ENCODE measurements at regions not wholly inside any gene's neighbourhood (a gene's known extent, or its start where the extent isn't known, plus 50 kb on each side); places are given as distances from the start of the nearest gene placed in this dataset.

DNA sequence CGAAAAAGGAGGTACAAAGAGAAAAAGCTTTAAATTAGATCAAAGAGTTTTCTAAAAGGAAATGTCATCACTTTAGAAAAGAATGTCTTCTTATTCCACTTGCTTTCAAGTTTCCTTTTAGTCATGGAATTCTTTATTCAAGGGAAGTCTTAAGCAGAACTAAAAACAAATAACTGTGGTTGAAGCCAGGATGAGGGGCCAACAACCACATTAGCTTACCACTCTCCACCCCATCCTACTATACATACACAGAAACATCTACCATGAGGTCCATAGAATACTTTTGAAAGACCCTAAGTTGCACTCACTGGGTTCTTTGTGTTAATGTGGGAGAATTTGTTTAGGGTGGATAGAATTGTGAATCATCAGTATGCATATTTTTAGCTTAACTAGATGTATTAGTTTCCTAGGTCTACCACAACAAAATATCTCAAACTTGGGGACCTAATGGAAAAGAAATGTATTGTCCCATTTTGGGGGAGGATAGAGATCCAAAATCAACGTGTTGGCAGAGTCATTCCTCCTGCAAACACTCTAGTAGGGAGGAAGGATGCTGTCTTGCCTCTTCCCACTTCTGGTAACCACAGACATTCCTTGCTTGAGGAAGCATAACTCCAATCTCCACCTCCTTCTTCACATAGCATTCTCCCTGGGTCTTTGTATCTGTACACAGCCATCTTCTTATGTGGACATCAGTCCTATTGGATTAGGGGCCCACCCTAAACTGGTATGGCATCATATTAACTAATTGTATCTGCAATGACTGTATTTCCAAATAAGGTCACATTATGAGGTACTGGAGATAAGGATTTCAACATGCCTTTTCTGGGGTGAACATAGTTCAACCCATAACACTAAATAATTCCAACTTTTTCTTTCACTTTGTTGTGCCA is 239.4 kb downstream of the LURAP1L start:
- H3K36me3 ChIP-seq (ENCODE audit: control insufficient read depth in 2 of 3, insufficient read depth in 3 of 3, low read length in 3 of 3), result no peaks in the 10 kb centered on the region
- no peaks in the 10 kb centered on the region for H3K27me3 ChIP-seq (ENCODE audit: control insufficient read depth in 2 of 2, insufficient read depth in 2 of 2, low read length in 2 of 2)
- no peak for DNase-seq
- H3K27ac ChIP-seq (ENCODE audit: low read depth, low read length), result no peak overlapping the region
- ChIA-PET CTCF (no interaction called here), POLR2A (no interaction called here)
- H3K4me3 Mint-ChIP-seq, result no peak overlapping the region
- intact Hi-C loops (cut with micrococcal nuclease), result no loop called here
- no peaks in the 10 kb centered on the region for H3K9me3 ChIP-seq (ENCODE audit: control insufficient read depth in 2 of 3, low read length in 3 of 3)
- no peaks in the 10 kb centered on the region for H3K27me3 Mint-ChIP-seq
- no peaks in the 10 kb centered on the region for H3K36me3 Mint-ChIP-seq
- no peaks in the 10 kb centered on the region for H3K4me1 ChIP-seq (ENCODE audit: control insufficient read depth in 2 of 2, insufficient read depth in 2 of 2, low read length in 2 of 2)
- H3K4me1 Mint-ChIP-seq, result no peaks in the 10 kb centered on the region
- no peak for ATAC-seq
- H3K27ac Mint-ChIP-seq, result no peak overlapping the region
- no peak overlapping the region for H3K4me3 ChIP-seq (ENCODE audit: low read length)
- H3K9me3 Mint-ChIP-seq, result peaks cover 0 to 29% (median 3%) of the 10 kb centered on the region in 11 donors

DNA sequence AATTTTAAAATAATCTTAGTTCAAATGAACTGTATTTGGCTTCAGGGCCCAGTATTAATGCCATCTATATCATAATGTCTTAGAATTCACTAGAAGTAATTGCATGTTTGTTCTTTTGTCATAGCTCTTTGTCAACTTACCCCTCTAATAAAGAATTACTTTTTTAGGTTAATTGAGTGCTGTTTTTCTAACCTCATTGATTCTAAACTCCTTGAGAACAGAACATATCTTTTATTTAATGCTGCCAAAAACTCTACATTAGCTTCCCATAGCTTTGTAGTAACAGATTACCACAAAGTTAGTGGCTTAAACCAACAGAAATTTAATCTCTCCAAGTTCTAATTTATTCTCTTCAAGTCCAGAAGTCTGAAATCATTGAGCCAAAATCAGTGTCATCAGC is 242.4 kb downstream of the LURAP1L start:
- no peaks in the 10 kb centered on the region for H3K36me3 Mint-ChIP-seq
- peaks cover 0 to 22% (median 2%) of the 10 kb centered on the region in 11 donors for H3K9me3 Mint-ChIP-seq
- Histone ChIP-seq H3K9me3 (ENCODE audit: control insufficient read depth in 2 of 3, low read length in 3 of 3) (no peaks in the 10 kb centered on the region), H3K4me3 (ENCODE audit: low read length) (no peak overlapping the region), H3K27ac (ENCODE audit: low read depth, low read length) (no peak overlapping the region), H3K4me1 (ENCODE audit: control insufficient read depth in 2 of 2, insufficient read depth in 2 of 2, low read length in 2 of 2) (no peaks in the 10 kb centered on the region), H3K36me3 (ENCODE audit: control insufficient read depth in 2 of 3, insufficient read depth in 3 of 3, low read length in 3 of 3) (no peaks in the 10 kb centered on the region), H3K27me3 (ENCODE audit: control insufficient read depth in 2 of 2, insufficient read depth in 2 of 2, low read length in 2 of 2) (no peaks in the 10 kb centered on the region)
- POLR2A ChIA-PET, result no interaction called here
- DNase-seq, result no peak
- intact Hi-C loops (cut with micrococcal nuclease), result no loop called here
- H3K4me3 Mint-ChIP-seq, result no peak overlapping the region
- H3K27me3 Mint-ChIP-seq, result no peaks in the 10 kb centered on the region
- H3K27ac Mint-ChIP-seq, result no peak overlapping the region
- ATAC-seq, result no peak
- H3K4me1 Mint-ChIP-seq, result no peaks in the 10 kb centered on the region
- CTCF ChIA-PET, result no interaction called here

DNA sequence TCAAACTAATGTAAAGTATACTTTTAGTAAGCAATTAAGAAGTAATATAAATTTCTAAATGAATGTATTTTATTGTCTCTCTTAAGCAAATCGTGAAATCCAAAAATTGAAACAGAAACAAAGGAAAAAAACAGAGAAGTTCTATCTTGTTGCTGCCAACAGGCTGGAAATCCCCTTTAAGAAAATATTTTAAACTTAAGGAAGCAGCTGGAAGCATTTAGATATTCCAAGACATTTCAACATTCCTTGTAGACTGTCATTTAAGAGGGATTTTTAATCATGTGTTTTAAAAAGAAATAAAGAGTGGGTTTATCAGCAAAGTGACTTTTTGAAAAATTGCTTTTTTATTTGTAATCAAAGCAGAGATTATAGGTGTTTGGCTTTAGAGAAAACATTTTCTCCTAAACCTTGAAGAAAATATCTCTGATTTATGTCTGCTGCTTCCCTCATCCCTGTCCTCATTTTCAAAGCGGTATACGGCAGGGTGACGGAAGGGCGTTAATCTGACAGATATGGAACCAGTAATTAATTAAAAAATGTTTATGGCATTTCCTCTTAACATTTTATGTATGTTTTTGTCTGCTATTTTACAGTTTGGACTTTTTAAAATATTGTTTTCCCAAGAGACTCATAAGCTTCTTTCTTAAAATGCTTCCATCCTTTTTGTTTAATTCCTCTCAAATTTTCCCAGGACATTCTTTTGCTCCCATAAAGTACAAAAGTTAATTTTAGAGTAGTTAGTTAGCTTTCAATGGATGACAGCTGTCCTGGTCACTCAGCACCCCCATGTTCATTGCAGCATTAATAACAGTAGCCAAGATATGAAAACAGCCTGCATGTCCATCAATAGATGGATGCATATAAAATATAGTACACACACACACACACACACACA is 245.6 kb downstream of the LURAP1L start:
- CTCF ChIA-PET, result no interaction called here

DNA sequence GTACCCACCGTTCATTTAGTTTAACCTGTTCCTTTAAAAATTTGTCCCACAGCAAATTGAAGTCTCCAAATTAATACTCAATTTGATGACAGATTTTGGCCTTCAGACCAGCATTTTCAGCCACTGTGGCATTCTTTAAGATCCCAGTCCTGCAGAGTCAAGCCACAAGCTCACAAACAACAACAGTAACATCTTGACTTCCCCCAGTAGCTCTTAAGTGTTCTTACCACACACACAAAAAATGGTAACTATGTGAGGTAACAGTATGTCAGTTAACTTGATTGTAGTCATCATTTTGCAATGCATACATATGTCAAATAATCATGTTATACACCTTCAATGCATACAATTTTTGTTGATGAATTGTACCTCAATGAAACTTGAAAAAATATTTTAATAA is 247.9 kb downstream of the LURAP1L start:
- Mint-ChIP-seq H3K4me1 (no peaks in the 10 kb centered on the region), H3K4me3 (no peak overlapping the region), H3K36me3 (no peaks in the 10 kb centered on the region), H3K9me3 (peaks cover 0 to 39% (median 9%) of the 10 kb centered on the region in 11 donors), H3K27ac (no peak overlapping the region), H3K27me3 (no peaks in the 10 kb centered on the region)
- H3K27me3 ChIP-seq (ENCODE audit: control insufficient read depth in 2 of 2, insufficient read depth in 2 of 2, low read length in 2 of 2), result no peaks in the 10 kb centered on the region
- H3K36me3 ChIP-seq (ENCODE audit: control insufficient read depth in 2 of 3, insufficient read depth in 3 of 3, low read length in 3 of 3), result no peaks in the 10 kb centered on the region
- H3K27ac ChIP-seq (ENCODE audit: low read depth, low read length), result no peak overlapping the region
- ATAC-seq (no peak), DNase-seq (no peak)
- ChIA-PET POLR2A (no interaction called here), CTCF (no interaction called here)
- H3K4me3 ChIP-seq (ENCODE audit: low read length), result no peak overlapping the region
- H3K9me3 ChIP-seq (ENCODE audit: control insufficient read depth in 2 of 3, low read length in 3 of 3), result no peaks in the 10 kb centered on the region
- intact Hi-C loops (cut with micrococcal nuclease), result no loop called here
- no peaks in the 10 kb centered on the region for H3K4me1 ChIP-seq (ENCODE audit: control insufficient read depth in 2 of 2, insufficient read depth in 2 of 2, low read length in 2 of 2)

More for the DNA sequence above, 245.6 kb downstream of the LURAP1L start:
- intact Hi-C loops (cut with micrococcal nuclease), result no loop called here
- Histone ChIP-seq H3K4me3 (ENCODE audit: low read length) (no peak overlapping the region), H3K27ac (ENCODE audit: low read depth, low read length) (no peak overlapping the region), H3K4me1 (ENCODE audit: control insufficient read depth in 2 of 2, insufficient read depth in 2 of 2, low read length in 2 of 2) (no peaks in the 10 kb centered on the region), H3K27me3 (ENCODE audit: control insufficient read depth in 2 of 2, insufficient read depth in 2 of 2, low read length in 2 of 2) (no peaks in the 10 kb centered on the region), H3K9me3 (ENCODE audit: control insufficient read depth in 2 of 3, low read length in 3 of 3) (no peaks in the 10 kb centered on the region), H3K36me3 (ENCODE audit: control insufficient read depth in 2 of 3, insufficient read depth in 3 of 3, low read length in 3 of 3) (no peaks in the 10 kb centered on the region)
- Mint-ChIP-seq H3K4me1 (no peaks in the 10 kb centered on the region), H3K36me3 (no peaks in the 10 kb centered on the region), H3K27ac (no peak overlapping the region), H3K4me3 (no peak overlapping the region), H3K9me3 (peaks cover 0 to 28% (median 8%) of the 10 kb centered on the region in 11 donors), H3K27me3 (no peaks in the 10 kb centered on the region)
- no peak for ATAC-seq
- POLR2A ChIA-PET, result no interaction called here
- DNase-seq, result no peak

DNA sequence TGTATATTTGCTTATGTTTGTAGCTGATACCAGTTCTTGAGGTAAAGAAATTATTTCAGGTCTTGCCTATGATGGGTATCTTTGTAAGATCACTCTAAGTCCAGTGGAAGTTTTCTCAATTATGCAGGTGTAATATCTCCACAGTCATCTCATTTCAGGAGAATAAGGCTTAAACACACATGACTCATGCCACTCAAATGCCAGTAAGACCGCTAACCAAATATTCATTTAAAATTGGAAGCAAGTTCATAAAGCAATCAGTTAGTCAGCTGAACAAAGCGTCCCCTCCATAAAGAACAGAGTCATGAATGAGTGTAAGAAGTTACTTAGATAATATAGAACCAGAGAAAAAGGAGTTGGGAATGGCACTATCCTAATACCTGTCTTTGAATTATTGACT is 248.7 kb downstream of the LURAP1L start:
- Histone ChIP-seq H3K27ac (ENCODE audit: low read depth, low read length) (no peak overlapping the region), H3K4me1 (ENCODE audit: control insufficient read depth in 2 of 2, insufficient read depth in 2 of 2, low read length in 2 of 2) (no peaks in the 10 kb centered on the region), H3K9me3 (ENCODE audit: control insufficient read depth in 2 of 3, low read length in 3 of 3) (no peaks in the 10 kb centered on the region), H3K27me3 (ENCODE audit: control insufficient read depth in 2 of 2, insufficient read depth in 2 of 2, low read length in 2 of 2) (no peaks in the 10 kb centered on the region), H3K36me3 (ENCODE audit: control insufficient read depth in 2 of 3, insufficient read depth in 3 of 3, low read length in 3 of 3) (no peaks in the 10 kb centered on the region), H3K4me3 (ENCODE audit: low read length) (no peak overlapping the region)
- Mint-ChIP-seq H3K4me1 (no peaks in the 10 kb centered on the region), H3K9me3 (peaks cover 0 to 31% (median 9%) of the 10 kb centered on the region in 11 donors), H3K27me3 (no peaks in the 10 kb centered on the region), H3K4me3 (no peak overlapping the region), H3K27ac (no peak overlapping the region), H3K36me3 (no peaks in the 10 kb centered on the region)
- intact Hi-C loops (cut with micrococcal nuclease), result no loop called here
- ChIA-PET CTCF (no interaction called here), POLR2A (no interaction called here)
- DNase-seq (no peak), ATAC-seq (no peak)

DNA sequence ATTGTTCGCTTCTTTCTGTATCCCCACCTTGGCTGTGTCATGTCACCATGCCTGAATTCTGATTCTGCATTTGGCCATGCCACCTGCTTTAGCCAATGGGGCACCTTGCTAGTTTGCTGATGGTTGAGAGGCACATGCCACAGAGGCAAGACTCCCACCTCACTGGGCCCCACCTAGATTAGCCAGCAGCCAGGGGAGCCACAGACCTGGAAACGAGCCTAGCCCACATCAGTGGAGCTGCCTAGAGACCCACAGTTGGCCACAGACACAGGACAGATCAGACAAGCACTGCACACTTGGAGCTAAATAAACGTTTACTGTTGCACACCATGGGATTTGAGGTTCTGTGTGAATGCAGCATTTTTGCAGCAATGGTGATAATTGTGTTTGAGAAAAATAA is 252.1 kb downstream of the LURAP1L start:
- POLR2A ChIA-PET, result no interaction called here

More for the DNA sequence above, 252.1 kb downstream of the LURAP1L start:
- Mint-ChIP-seq H3K27ac (no peak overlapping the region), H3K27me3 (no peaks in the 10 kb centered on the region), H3K4me1 (no peaks in the 10 kb centered on the region), H3K9me3 (peaks cover 0 to 33% (median 9%) of the 10 kb centered on the region in 11 donors), H3K36me3 (peaks cover 0 to 7% (median 0%) of the 10 kb centered on the region in 5 donors), H3K4me3 (no peak overlapping the region)
- DNase-seq (no peak), ATAC-seq (no peak)
- Histone ChIP-seq H3K9me3 (ENCODE audit: control insufficient read depth in 2 of 3, low read length in 3 of 3) (no peaks in the 10 kb centered on the region), H3K36me3 (ENCODE audit: control insufficient read depth in 2 of 3, insufficient read depth in 3 of 3, low read length in 3 of 3) (no peaks in the 10 kb centered on the region), H3K4me1 (ENCODE audit: control insufficient read depth in 2 of 2, insufficient read depth in 2 of 2, low read length in 2 of 2) (no peaks in the 10 kb centered on the region), H3K4me3 (ENCODE audit: low read length) (no peak overlapping the region), H3K27ac (ENCODE audit: low read depth, low read length) (no peak overlapping the region), H3K27me3 (ENCODE audit: control insufficient read depth in 2 of 2, insufficient read depth in 2 of 2, low read length in 2 of 2) (no peaks in the 10 kb centered on the region)
- intact Hi-C loops (cut with micrococcal nuclease), result no loop called here
- CTCF ChIA-PET, result no interaction called here

Measured in naive thymus-derived CD4-positive, alpha-beta T cell (primary cell).